ENCODE measurements at regions not wholly inside any gene's neighbourhood (a gene's known extent, or its start where the extent isn't known, plus 50 kb on each side); places are given as distances from the start of the nearest gene placed in this dataset.

DNA sequence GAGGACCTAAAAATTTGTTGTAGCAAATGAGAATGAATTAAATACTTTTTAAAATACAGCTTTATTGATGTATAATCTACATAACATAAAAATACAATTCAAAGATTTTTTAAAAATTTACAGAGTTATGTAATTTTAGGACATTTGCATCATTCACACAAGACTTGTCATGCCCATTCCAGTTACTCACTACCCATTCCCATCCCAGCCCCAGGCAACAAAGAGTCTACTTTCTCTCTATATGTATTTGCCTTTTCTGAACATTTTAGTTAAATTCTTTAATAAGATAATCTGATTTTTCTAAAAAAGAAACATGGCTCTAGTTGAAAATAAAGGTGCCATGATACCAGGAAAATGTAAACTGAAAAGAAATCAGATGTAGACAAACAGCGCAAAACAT is 354.2 kb downstream of the PMP22 start:
- no peak for DNase-seq (ENCODE audit: low read depth)

- DNase-seq (ENCODE audit: low read depth), result no peak
Observed at GRCh38 chr17:14904386-14904785, 360.7 kb downstream of the PMP22 start.

DNA sequence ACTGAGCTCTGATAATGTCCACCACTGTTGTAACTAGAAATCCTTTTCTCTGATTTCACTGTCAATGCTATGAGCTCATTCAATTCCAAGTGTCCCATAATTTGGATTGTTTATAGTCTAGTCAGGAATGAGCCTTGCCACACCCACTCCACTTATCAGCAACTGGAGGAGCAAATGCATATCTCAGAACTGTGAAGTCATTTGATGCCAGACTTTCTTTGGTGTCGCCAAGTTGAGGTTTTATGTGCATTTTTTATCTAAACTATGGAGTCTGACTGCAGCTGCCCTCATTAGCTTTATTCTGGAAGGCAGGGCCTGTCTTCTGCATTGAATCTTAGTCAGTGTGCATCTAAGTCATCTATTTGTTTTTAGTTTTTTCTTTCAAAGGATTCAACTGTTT is 361.3 kb downstream of the PMP22 start:
- no peak for DNase-seq (ENCODE audit: low read depth)

- DNase-seq (ENCODE audit: low read depth), result no peak
Observed at GRCh38 chr17:14902803-14903202, 362.3 kb downstream of the PMP22 start.

- no peak for DNase-seq (ENCODE audit: low read depth)
Observed at GRCh38 chr17:14902297-14902696, 362.8 kb downstream of the PMP22 start.

- no peak for DNase-seq (ENCODE audit: low read depth)
Observed at GRCh38 chr17:14901376-14901775, 363.8 kb downstream of the PMP22 start.

GRCh38 chr17:14886200-14886739 is 378.9 kb downstream of the PMP22 start:
- no peak for DNase-seq (ENCODE audit: low read depth)

- no peak for DNase-seq (ENCODE audit: low read depth)
Observed at GRCh38 chr17:14882131-14882530, 383.0 kb downstream of the PMP22 start.

DNA sequence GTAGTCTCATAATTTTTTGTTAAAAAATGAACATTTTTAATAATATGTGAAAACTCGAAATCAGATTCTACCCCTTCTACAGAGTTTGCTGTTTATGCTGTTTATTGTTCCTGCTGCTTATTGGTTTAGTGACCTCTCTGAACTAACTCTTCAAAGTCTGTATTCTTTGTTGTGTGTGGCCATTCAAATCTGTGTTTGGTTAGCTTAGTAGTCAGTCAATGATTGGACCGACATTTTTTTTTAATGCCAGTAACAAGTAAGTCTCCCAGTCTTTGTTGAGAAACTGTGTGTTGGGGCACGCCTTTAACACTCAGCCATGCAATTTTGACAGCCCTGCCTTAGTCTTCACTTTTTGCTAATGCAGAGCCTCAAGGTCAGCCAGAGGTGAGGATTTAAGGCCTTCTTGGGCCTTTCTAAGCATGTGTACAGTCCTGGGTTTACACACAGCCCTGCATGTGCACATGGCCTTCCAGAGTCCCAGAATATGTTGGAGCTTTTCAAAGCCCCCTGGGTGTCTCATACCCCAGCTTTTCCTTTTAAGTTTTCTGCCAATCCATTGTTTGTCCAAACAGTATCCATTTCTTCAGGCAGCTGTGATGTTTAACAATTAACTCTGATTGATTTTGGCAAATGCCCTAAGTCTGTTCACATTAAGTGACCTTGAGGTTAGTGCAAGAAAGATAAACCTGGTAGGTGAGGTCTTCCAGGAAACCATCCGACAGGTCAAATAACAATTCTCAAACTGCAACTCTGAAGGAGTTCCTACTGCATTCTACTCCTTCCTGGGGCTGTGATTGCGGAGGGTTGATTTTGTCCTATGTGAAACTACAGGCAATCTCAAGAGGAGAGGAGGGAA is 389.3 kb downstream of the PMP22 start:
- DNase-seq (ENCODE audit: low read depth), result no peak

GRCh38 chr17:14873996-14874395 is 391.1 kb downstream of the PMP22 start:
- no peak for DNase-seq (ENCODE audit: low read depth)

DNA sequence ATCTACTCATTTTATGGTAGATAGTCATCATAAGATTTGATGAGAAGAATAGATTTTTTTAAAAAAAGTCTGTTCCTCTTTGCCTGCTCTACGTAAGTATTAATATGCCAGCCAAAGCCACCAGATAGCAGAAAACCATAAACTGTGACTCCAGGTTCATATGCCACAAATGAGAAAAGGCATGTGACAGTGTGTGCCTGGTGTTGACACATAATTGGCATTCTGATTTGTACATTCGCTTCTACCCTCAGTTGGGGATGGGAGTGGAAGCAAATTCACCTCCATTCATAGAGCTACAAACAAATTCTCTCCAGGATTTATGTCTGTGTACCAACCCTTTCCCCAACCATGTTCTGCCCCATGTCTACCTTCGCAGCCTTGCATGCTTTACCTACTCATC is 391.6 kb downstream of the PMP22 start:
- DNase-seq (ENCODE audit: low read depth), result no peak

GRCh38 chr17:14871921-14872320 is 393.2 kb downstream of the PMP22 start:
- DNase-seq (ENCODE audit: low read depth), result no peak

DNA sequence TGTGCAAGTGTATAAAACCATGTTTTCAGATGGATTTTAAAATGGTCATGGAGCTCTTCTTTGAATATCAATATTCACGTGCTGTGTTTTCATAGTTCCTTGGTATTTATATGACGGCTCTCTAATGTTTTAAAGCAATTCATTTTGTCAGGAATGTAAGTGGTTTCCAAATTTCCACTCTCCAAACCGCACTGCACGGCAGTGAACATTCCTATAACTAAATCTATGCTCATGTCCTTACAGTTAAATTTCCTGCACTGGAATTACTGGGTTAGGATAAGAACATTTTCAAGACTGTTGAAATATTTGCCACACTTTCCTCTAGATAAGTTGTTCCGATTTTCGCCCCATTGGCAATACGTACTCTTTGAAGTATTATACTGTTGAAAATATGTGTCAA is 398.9 kb downstream of the PMP22 start:
- DNase-seq (ENCODE audit: low read depth), result no peak

DNA sequence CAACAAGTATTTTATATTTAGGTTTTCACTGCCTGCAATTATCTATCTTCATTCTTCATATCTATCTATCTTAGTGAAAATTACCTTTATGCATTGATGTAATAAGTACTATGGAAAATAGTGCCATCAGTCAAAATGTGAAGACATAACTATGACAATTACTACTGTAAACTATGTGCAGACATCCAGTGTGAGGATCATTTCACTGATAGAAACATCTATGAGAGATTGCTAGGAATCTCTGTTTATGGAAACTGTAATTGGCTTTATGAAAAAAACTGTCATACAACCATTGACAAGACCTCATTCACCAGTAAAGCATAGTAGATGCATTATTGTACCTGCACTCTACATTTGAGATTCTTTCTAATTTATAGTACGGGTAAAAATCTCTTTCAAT is 401.0 kb downstream of the PMP22 start:
- DNase-seq (ENCODE audit: low read depth), result no peak

DNA sequence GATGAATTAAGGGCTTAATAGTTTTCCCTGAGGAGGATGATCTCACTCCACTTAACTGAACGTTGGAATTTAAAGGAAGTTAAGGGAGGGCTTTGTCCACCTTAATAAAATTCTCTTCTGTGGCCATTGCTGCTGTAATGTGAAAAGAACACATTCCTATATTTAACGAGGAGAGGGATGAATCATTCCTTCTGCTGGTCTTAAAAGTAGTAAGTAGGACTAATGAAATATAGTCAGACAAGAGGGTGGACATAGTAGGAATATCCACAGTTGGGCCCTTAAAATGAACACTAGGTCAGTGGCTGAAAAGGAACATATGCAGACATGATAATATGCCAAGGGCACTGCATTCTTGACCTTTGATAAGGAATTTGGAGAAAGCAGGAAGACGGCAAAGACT is 405.6 kb downstream of the PMP22 start:
- DNase-seq (ENCODE audit: low read depth), result no peak

DNA sequence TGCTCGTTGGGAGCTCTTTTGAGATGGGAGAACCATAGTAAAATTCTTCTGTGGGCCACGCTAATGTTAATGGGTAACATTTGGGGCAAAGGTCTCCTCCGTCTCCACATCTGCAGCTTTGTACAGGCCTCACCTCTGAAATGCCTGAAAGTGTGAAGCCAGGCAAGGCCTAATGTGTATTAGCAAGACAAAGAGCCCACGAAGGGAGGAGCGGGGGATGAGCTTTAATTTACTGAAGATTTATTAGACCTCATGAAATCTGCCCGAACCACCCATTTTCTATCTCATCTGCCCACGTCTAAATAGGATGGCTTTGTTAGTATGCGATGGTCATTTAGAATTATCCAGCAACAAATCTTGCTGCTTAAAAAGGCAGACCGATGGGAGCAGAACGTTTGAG is 408.9 kb downstream of the PMP22 start:
- DNase-seq (ENCODE audit: low read depth), result no peak

DNA sequence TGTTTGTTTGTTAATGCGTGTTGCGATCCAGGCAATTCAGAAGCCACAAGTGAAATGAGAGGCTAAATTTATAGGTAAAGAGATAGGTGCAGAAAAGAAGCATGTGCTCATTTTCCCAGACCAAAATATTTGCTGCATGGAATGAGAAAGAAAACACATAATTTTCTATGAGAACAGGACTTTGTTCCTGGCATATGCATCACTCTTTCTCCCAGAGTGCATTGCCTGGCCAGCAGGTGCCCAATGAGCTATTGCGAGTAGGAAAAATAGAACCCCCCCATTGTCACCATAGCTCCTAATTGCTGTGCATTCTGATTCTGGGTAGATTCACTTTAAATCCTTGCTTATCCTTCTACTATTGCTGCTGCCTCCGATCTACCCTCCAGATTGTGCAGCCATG is 410.4 kb downstream of the PMP22 start:
- DNase-seq (ENCODE audit: low read depth), result no peak

DNA sequence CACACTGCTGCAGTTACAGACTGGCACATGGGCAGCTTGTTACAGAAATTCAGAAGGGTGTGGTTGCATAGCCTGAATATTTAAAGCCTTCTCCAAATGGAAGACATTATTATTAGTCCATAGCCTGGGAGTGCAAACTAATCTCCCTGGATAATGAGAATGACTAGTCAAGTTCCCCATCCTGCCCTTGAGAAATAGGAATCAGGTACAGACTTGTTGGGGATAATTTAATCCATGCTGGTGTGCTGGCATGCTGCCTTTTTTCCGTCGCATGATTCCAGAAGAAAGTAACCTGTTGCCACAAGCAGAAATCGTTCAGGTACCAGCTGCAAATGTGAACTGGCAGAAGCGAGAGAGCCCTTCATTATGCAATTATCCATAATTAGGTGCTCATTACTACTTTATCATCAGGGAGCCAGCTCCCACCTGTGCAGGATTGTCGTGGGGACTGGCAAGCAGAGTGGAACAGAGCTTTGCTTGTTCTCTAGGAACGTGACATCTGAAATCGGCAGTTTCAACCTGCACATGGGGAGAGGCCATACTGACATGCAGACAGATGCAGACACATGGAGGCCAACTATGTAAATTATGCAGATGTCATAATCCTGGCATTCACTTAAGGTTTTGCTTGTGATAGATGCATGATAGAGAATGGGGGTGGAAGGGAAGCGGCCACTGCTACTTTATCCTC is 419.4 kb downstream of the PMP22 start:
- DNase-seq (ENCODE audit: low read depth), result peak; percentile 29

GRCh38 chr17:14843086-14843795 is 421.9 kb downstream of the PMP22 start:
- DNase-seq (ENCODE audit: low read depth), result no peak

GRCh38 chr17:14840616-14841231 is 424.4 kb downstream of the PMP22 start:
- DNase-seq (ENCODE audit: low read depth), result no peak

- no peak for DNase-seq (ENCODE audit: low read depth)
Observed at GRCh38 chr17:14838567-14838966, 426.6 kb downstream of the PMP22 start.

Data from myocyte (in vitro differentiated cells).